Gastroesophageal sphincter (tissue), 3 donors: ENCODE measurements at regions not wholly inside any gene's neighbourhood (a gene's known extent, or its start where the extent isn't known, plus 50 kb on each side); places are given as distances from the start of the nearest gene placed in this dataset.

ENCODE experiments used
- CTCF ChIP-seq, 4 experiments: fragments of 200-600 bp in 2 of 4; fragments of 450-650 bp in 2 of 4; sonication (generic) in 1 of 4; IDR thresholded peaks; one replicate each; pipeline ENCODE4 v1.5.1; 2017 to 2019; ENCODE audit warnings: antibody characterized with exemption in 4 of 4, mild to moderate bottlenecking in 2 of 4, moderate library complexity in 2 of 4
- POLR2A ChIP-seq, 2 donors: fragments of 450-650 bp; IDR thresholded peaks; one replicate each; pipeline ENCODE4 v1.6.1; 2017; ENCODE audit warnings: antibody characterized with exemption in 2 of 2, mild to moderate bottlenecking in 2 of 2, moderate library complexity in 1 of 2

- TF ChIP-seq CTCF (IDR thresholded peaks at IDR 0.05) (no peak), POLR2A (IDR thresholded peaks at IDR 0.05) (no peak)
Measured at GRCh38 chr2:54370405-54371104, 85.6 kb upstream of the SPTBN1 start.
